RWPE1 (cell line): ENCODE measurements at regions not wholly inside any gene's neighbourhood (a gene's known extent, or its start where the extent isn't known, plus 50 kb on each side); places are given as distances from the start of the nearest gene placed in this dataset.

Source experiments
- CTCF ChIA-PET: fragments of 350-600 bp; sonication (Branson Sonifier 250); formaldehyde crosslinking; extraction: SDS; loops from one replicate; lab custom pipeline; 2021; lab: Yijun Ruan, JAX
- POLR2A ChIA-PET: fragments of 400-600 bp; formaldehyde crosslinking; extraction: SDS; loops from one replicate; lab custom pipeline; 2020; ENCODE audit warnings: antibody characterized with exemption; ENCODE audit not compliant: low non-redundant PET; lab: Yijun Ruan, JAX
- DNase-seq: peaks from one replicate; pipeline ENCODE4 v3.0.0; 2012; ENCODE audit warnings: low spot score
- H3K27ac ChIP-seq: fragments of 450-650 bp; 2 replicates; pipeline ENCODE4 v1.5.1; 2017
- TF ChIP-seq, protein P1 (sequence below): fragments of 450-650 bp; conservative IDR thresholded peaks from 2 replicates; pipeline ENCODE4 v1.5.1; 2017; ENCODE audit warnings: low read depth, mild to moderate bottlenecking

DNA sequence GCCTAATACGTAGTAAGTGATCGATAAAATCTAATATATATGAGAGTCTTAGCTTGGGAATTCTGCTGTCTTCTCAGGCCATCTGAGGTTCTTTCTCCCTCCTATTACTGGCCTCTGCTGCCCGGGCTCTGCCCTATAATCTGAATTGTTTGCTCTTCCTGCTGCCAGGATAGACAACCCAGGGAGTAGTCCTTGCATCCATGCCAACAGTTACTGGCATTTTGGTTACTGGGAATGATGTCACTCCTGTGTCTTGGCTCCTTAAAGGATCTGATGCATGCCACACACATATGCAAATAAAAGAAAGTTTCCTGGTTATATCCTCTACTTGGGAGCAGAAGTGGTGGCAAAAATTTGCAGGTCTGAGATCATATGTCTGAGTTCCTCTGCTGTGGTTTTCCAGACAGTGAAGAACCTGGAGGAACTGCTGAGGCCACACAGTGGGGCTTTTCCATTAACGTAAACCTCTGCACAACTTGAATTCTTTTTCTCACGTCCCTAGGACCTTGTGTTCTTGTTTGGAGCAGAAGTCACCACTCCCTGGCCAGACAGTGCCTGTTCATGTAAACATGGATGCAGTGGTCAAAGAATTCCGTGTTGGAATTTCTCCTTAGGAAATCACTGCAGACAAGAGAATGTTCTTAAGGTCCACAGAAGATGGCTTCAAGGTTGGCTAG lies 320.6 kb upstream of the TBX3 start:
- ChIA-PET CTCF (no interaction called here), POLR2A (no interaction called here)
- TF ChIP-seq, protein P1, sequence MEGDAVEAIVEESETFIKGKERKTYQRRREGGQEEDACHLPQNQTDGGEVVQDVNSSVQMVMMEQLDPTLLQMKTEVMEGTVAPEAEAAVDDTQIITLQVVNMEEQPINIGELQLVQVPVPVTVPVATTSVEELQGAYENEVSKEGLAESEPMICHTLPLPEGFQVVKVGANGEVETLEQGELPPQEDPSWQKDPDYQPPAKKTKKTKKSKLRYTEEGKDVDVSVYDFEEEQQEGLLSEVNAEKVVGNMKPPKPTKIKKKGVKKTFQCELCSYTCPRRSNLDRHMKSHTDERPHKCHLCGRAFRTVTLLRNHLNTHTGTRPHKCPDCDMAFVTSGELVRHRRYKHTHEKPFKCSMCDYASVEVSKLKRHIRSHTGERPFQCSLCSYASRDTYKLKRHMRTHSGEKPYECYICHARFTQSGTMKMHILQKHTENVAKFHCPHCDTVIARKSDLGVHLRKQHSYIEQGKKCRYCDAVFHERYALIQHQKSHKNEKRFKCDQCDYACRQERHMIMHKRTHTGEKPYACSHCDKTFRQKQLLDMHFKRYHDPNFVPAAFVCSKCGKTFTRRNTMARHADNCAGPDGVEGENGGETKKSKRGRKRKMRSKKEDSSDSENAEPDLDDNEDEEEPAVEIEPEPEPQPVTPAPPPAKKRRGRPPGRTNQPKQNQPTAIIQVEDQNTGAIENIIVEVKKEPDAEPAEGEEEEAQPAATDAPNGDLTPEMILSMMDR = no peak
- DNase-seq = no peak
- H3K27ac ChIP-seq = no peak overlapping the region

DNA sequence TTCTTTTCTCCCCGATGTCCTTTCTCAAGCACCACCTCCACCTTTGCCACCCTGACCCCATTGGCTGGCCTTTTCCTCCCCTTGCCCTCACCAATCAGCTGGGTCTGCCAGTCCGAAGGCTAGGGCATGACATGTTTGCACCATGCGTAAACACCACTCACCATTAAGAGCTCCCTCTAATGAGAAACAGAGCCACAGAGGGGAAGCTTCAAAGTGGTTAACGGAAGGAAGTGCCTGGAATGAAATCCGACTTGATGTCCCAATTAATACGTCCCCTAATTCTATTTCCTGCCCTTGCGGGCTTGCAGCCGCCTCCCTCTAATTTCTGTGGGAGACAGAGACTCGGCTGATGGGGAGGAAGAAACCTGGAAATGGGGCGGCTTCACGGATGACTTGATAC lies 318.5 kb upstream of the TBX3 start:
- ChIA-PET CTCF (interaction anchor here (1.0 kb wide), 1 partner anchor 8 kb away, joined by 4 read pairs; no protein-coding TSS in a partner anchor), POLR2A (no interaction called here)
- TF ChIP-seq, protein P1 = no peak
- no peak overlapping the region for H3K27ac ChIP-seq
- no peak for DNase-seq

DNA sequence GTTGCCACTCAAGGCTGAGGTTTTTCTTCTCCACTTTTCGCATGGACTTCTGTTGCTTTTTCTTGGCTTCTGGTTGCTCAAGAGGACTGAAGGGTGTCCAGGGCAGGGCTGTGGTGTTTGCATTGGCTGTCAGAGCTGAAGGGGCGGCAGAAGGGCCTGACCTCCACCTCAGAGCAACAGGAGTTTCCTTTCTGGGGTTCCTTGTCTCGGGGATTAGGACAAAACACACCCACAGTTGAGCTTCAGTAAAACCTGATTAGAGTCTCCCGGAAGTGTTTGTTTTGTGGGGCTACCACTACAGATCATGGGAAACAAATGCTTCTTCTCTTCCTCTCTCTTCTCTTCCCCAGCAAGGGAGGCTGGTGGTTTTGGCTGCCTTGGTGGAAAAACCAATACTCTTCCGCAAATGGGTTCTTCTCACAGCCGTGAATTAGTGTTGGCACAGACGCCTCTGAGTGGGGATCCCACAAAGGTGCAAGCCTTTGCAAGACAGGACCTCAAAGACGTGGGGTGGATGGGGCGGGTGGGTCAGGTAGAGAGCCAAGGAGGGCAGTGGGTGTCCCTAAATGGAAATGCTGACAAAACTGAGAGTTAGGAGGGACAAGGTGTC lies 317.7 kb upstream of the TBX3 start:
- ChIA-PET POLR2A (no interaction called here), CTCF (interaction anchor here (1.0 kb wide), 1 partner anchor 8 kb away, joined by 4 read pairs; no protein-coding TSS in a partner anchor)
- H3K27ac ChIP-seq = no peak overlapping the region
- TF ChIP-seq, protein P1 = no peak
- no peak for DNase-seq

DNA sequence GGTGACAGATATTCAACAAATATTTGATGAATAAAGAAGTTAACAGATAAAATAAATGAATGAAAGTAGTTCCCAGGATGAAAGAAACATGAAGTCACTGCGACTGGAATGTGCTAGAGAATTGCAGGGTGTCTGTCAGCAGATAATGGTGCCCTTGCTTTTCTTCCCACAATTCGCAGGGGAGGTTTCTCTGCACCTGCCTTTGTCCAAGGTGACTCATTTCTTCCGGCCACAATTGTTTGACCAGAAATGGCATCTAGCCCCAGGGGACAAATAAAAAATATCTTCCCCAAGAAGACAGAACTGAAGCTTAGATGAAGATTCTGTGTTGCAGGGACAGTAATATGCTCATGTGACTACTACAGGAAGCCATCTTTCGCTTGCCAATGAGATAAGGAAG lies 316.1 kb upstream of the TBX3 start:
- ChIA-PET POLR2A (no interaction called here), CTCF (no interaction called here)
- peak; percentile 28 for DNase-seq
- TF ChIP-seq, protein P1 = no peak
- H3K27ac ChIP-seq = no peak overlapping the region

DNA sequence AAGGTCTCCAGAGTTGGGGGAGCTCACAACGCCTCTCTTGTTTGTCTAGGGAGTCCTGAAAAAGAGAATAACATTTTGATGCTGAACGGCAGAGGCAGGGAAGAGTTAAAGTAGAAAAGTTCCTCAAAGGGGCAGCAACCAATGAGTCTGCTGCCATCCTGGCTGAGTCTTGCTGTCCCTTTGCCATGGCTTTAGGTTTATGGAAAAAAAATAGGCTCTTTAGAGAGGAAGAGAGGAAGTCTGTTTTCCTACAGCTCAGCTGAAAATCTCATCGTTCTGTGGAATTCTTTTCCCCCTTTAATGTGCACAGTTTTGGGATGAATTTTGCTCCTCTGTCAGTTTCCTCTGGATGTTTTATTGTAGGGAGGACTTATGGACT lies 314.8 kb upstream of the TBX3 start:
- ChIA-PET CTCF (no interaction called here), POLR2A (no interaction called here)
- no peak for DNase-seq
- TF ChIP-seq, protein P1 = no peak
- no peak overlapping the region for H3K27ac ChIP-seq

DNA sequence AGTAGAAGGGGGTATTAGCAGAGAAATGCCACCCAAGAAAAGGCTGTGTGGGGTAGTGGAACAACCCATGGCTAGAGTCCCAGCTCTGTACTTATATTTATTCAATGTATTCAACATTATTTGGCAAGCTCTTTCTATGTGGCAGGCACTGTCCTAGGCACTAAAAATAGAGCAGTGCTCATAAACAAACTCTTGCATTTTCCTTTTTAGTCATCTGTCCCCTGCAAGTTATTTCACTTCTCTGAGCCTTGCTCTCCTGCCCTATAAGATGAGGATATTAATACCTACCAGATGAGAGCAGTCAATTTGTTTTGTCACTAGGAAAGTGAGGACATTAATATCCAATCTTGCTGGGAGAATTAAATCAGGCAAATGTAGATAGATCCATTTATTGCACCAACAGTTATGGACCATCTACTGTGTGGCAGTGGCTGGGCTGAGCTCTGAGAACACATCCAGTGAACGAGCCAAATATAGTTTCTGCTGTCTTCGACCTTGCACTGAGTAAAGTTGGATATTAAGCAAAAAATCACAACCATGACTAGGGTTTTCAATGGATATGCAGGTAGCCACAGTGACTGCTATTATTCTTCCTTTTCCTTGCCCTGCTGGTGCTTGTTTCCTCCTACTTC lies 314.3 kb upstream of the TBX3 start:
- no peak overlapping the region for H3K27ac ChIP-seq
- ChIA-PET CTCF (no interaction called here), POLR2A (no interaction called here)
- TF ChIP-seq, protein P1 = no peak
- DNase-seq = no peak
